ENCODE measurements at regions not wholly inside any gene's neighbourhood (a gene's known extent, or its start where the extent isn't known, plus 50 kb on each side); places are given as distances from the start of the nearest gene placed in this dataset.

DNA sequence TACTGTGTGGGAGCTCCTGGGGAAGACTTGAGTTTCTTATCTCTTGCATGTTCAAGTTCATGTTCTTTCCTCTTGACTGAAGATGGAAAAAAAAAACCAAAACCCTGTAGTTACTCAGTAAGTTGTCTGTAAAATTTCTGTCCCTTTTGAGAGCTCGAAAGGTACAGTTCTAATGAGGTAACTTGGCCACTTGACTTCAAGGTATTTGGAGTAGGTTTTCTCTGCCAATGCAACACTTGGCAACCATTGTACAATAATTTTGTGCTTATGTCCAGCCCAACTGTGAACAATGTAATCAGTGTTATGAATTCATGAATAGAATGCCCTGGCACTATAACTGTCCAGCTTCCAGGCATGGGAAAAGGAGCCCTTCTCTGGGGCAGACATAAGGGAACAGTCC lies 111.0 kb downstream of the LIPG start:
- TF ChIP-seq TAF1 (IDR thresholded peaks at IDR 0.05; ENCODE audit: borderline replicate concordance, insufficient read depth, low read length) (no peak), POLR2AphosphoS5 (IDR thresholded peaks at IDR 0.05; ENCODE audit: low read depth, low read length) (no peak), SIN3A (IDR thresholded peaks at IDR 0.05; ENCODE audit: borderline replicate concordance, insufficient read depth, low read length) (no peak)
- TF ChIP-seq, protein P1, sequence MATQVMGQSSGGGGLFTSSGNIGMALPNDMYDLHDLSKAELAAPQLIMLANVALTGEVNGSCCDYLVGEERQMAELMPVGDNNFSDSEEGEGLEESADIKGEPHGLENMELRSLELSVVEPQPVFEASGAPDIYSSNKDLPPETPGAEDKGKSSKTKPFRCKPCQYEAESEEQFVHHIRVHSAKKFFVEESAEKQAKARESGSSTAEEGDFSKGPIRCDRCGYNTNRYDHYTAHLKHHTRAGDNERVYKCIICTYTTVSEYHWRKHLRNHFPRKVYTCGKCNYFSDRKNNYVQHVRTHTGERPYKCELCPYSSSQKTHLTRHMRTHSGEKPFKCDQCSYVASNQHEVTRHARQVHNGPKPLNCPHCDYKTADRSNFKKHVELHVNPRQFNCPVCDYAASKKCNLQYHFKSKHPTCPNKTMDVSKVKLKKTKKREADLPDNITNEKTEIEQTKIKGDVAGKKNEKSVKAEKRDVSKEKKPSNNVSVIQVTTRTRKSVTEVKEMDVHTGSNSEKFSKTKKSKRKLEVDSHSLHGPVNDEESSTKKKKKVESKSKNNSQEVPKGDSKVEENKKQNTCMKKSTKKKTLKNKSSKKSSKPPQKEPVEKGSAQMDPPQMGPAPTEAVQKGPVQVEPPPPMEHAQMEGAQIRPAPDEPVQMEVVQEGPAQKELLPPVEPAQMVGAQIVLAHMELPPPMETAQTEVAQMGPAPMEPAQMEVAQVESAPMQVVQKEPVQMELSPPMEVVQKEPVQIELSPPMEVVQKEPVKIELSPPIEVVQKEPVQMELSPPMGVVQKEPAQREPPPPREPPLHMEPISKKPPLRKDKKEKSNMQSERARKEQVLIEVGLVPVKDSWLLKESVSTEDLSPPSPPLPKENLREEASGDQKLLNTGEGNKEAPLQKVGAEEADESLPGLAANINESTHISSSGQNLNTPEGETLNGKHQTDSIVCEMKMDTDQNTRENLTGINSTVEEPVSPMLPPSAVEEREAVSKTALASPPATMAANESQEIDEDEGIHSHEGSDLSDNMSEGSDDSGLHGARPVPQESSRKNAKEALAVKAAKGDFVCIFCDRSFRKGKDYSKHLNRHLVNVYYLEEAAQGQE (IDR thresholded peaks at IDR 0.05; ENCODE audit: insufficient read depth in 1 of 2, low read depth in 2 of 2, low read length in 2 of 2): no peak

Data from PFSK-1 (cell line).